Ishikawa (cell line): ENCODE measurements at regions not wholly inside any gene's neighbourhood (a gene's known extent, or its start where the extent isn't known, plus 50 kb on each side); places are given as distances from the start of the nearest gene placed in this dataset.

Source experiments
- CEBPB ChIP-seq: IDR thresholded peaks from 2 replicates; pipeline ENCODE4 v1.6.1; 2012
- CREB1 ChIP-seq: IDR thresholded peaks from 2 replicates; pipeline ENCODE4 v1.6.1; 2012; ENCODE audit warnings: low read depth
- EP300 ChIP-seq: IDR thresholded peaks from 2 replicates; pipeline ENCODE4 v1.6.1; 2012; ENCODE audit warnings: borderline replicate concordance
- FOXM1 ChIP-seq: IDR thresholded peaks from 2 replicates; pipeline ENCODE4 v1.6.1; 2012; ENCODE audit warnings: low read depth, borderline replicate concordance
- TAF1 ChIP-seq: IDR thresholded peaks from 2 replicates; pipeline ENCODE4 v1.6.1; 2012; ENCODE audit warnings: low read depth, mild to moderate bottlenecking
- TEAD4 ChIP-seq: IDR thresholded peaks from 2 replicates; pipeline ENCODE4 v1.6.1; 2012
- TF ChIP-seq, protein P1 (sequence below): IDR thresholded peaks from 2 replicates; pipeline ENCODE4 v1.6.1; 2012; ENCODE audit warnings: low read depth, mild to moderate bottlenecking
- TF ChIP-seq, protein P2 (sequence below): IDR thresholded peaks from 2 replicates; pipeline ENCODE4 v1.6.1; 2012

DNA sequence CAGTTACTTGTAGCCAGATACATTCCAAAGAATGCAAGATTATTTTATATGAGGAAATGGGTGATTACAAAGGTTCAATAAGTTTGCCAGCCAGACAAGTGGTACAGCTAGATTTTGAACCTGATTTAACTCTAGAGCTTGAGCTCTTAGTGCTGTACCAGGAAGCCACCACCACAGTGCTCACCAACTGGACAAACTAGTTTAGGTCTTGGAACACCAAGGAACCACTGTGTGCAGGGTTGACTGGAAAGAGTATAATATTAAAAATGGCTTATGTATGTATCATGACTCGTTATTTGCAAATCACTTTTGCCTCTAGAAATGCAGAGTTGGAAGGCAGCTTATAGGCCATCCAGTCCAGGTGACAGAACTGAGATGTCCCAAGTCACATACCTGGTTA lies 177.2 kb downstream of the TXNL1 start:
- TF ChIP-seq TAF1 (no peak), FOXM1 (no peak), EP300 (no peak), TEAD4 (no peak), CEBPB (no peak), CREB1 (no peak)
- TF ChIP-seq, protein P1, sequence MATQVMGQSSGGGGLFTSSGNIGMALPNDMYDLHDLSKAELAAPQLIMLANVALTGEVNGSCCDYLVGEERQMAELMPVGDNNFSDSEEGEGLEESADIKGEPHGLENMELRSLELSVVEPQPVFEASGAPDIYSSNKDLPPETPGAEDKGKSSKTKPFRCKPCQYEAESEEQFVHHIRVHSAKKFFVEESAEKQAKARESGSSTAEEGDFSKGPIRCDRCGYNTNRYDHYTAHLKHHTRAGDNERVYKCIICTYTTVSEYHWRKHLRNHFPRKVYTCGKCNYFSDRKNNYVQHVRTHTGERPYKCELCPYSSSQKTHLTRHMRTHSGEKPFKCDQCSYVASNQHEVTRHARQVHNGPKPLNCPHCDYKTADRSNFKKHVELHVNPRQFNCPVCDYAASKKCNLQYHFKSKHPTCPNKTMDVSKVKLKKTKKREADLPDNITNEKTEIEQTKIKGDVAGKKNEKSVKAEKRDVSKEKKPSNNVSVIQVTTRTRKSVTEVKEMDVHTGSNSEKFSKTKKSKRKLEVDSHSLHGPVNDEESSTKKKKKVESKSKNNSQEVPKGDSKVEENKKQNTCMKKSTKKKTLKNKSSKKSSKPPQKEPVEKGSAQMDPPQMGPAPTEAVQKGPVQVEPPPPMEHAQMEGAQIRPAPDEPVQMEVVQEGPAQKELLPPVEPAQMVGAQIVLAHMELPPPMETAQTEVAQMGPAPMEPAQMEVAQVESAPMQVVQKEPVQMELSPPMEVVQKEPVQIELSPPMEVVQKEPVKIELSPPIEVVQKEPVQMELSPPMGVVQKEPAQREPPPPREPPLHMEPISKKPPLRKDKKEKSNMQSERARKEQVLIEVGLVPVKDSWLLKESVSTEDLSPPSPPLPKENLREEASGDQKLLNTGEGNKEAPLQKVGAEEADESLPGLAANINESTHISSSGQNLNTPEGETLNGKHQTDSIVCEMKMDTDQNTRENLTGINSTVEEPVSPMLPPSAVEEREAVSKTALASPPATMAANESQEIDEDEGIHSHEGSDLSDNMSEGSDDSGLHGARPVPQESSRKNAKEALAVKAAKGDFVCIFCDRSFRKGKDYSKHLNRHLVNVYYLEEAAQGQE, result no peak
- TF ChIP-seq, protein P2, sequence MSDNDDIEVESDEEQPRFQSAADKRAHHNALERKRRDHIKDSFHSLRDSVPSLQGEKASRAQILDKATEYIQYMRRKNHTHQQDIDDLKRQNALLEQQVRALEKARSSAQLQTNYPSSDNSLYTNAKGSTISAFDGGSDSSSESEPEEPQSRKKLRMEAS, result no peak
